ENCODE measurements at regions not wholly inside any gene's neighbourhood (a gene's known extent, or its start where the extent isn't known, plus 50 kb on each side); places are given as distances from the start of the nearest gene placed in this dataset.

GRCh38 chr10:35735412-35735811 lies 93.3 kb upstream of the FZD8 start:
- H3K4me3 ChIP-seq (ENCODE audit: low read depth, low read length): no peak overlapping the region
- H3K27ac ChIP-seq (ENCODE audit: low read depth, low read length): no peak overlapping the region
- H3K36me3 ChIP-seq (ENCODE audit: control insufficient read depth, insufficient read depth, low read length): no peaks in the 10 kb centered on the region
- no peak overlapping the region for H3K9ac ChIP-seq (ENCODE audit: low read length)
- no peaks in the 10 kb centered on the region for H3K27me3 ChIP-seq (ENCODE audit: control insufficient read depth, insufficient read depth, low read length)
- no peaks in the 10 kb centered on the region for H3K4me1 ChIP-seq (ENCODE audit: control insufficient read depth, insufficient read depth, low read length)
- no peaks in the 10 kb centered on the region for H3K9me3 ChIP-seq (ENCODE audit: control insufficient read depth, insufficient read depth, low read depth, low read length)

- no peak overlapping the region for H3K9ac ChIP-seq (ENCODE audit: low read length)
- H3K36me3 ChIP-seq (ENCODE audit: control insufficient read depth, insufficient read depth, low read length): no peaks in the 10 kb centered on the region
- no peaks in the 10 kb centered on the region for H3K27me3 ChIP-seq (ENCODE audit: control insufficient read depth, insufficient read depth, low read length)
Measured at GRCh38 chr10:35731828-35732227, 89.7 kb upstream of the FZD8 start.

GRCh38 chr10:35728341-35728740 lies 86.2 kb upstream of the FZD8 start:
- H3K4me3 ChIP-seq (ENCODE audit: low read depth, low read length): no peak overlapping the region
- H3K9me3 ChIP-seq (ENCODE audit: control insufficient read depth, insufficient read depth, low read depth, low read length): no peaks in the 10 kb centered on the region
- H3K27ac ChIP-seq (ENCODE audit: low read depth, low read length): no peak overlapping the region
- H3K4me1 ChIP-seq (ENCODE audit: control insufficient read depth, insufficient read depth, low read length): no peaks in the 10 kb centered on the region
- H3K27me3 ChIP-seq (ENCODE audit: control insufficient read depth, insufficient read depth, low read length): no peaks in the 10 kb centered on the region
- no peak overlapping the region for H3K9ac ChIP-seq (ENCODE audit: low read length)
- H3K36me3 ChIP-seq (ENCODE audit: control insufficient read depth, insufficient read depth, low read length): no peaks in the 10 kb centered on the region

More at GRCh38 chr10:35731828-35732227, 89.7 kb upstream of the FZD8 start:
- H3K27ac ChIP-seq (ENCODE audit: low read depth, low read length): no peak overlapping the region
- no peaks in the 10 kb centered on the region for H3K4me1 ChIP-seq (ENCODE audit: control insufficient read depth, insufficient read depth, low read length)
- no peak overlapping the region for H3K4me3 ChIP-seq (ENCODE audit: low read depth, low read length)
- no peaks in the 10 kb centered on the region for H3K9me3 ChIP-seq (ENCODE audit: control insufficient read depth, insufficient read depth, low read depth, low read length)

GRCh38 chr10:35726846-35727245 lies 84.8 kb upstream of the FZD8 start:
- Histone ChIP-seq H3K27me3 (ENCODE audit: control insufficient read depth, insufficient read depth, low read length) (no peaks in the 10 kb centered on the region), H3K4me1 (ENCODE audit: control insufficient read depth, insufficient read depth, low read length) (no peaks in the 10 kb centered on the region), H3K4me3 (ENCODE audit: low read depth, low read length) (no peak overlapping the region), H3K9ac (ENCODE audit: low read length) (no peak overlapping the region), H3K9me3 (ENCODE audit: control insufficient read depth, insufficient read depth, low read depth, low read length) (no peaks in the 10 kb centered on the region), H3K36me3 (ENCODE audit: control insufficient read depth, insufficient read depth, low read length) (no peaks in the 10 kb centered on the region), H3K27ac (ENCODE audit: low read depth, low read length) (no peak overlapping the region)

- H3K27me3 ChIP-seq (ENCODE audit: control insufficient read depth, insufficient read depth, low read length): no peaks in the 10 kb centered on the region
- H3K27ac ChIP-seq (ENCODE audit: low read depth, low read length): no peak overlapping the region
- no peaks in the 10 kb centered on the region for H3K4me1 ChIP-seq (ENCODE audit: control insufficient read depth, insufficient read depth, low read length)
- H3K9me3 ChIP-seq (ENCODE audit: control insufficient read depth, insufficient read depth, low read depth, low read length): no peaks in the 10 kb centered on the region
- no peak overlapping the region for H3K4me3 ChIP-seq (ENCODE audit: low read depth, low read length)
- no peak overlapping the region for H3K9ac ChIP-seq (ENCODE audit: low read length)
- H3K36me3 ChIP-seq (ENCODE audit: control insufficient read depth, insufficient read depth, low read length): no peaks in the 10 kb centered on the region
Measured at GRCh38 chr10:35723992-35724391, 81.9 kb upstream of the FZD8 start.

GRCh38 chr10:35723059-35723458 lies 81.0 kb upstream of the FZD8 start:
- Histone ChIP-seq H3K36me3 (ENCODE audit: control insufficient read depth, insufficient read depth, low read length) (no peaks in the 10 kb centered on the region), H3K4me3 (ENCODE audit: low read depth, low read length) (no peak overlapping the region), H3K27ac (ENCODE audit: low read depth, low read length) (no peak overlapping the region), H3K4me1 (ENCODE audit: control insufficient read depth, insufficient read depth, low read length) (no peaks in the 10 kb centered on the region), H3K9me3 (ENCODE audit: control insufficient read depth, insufficient read depth, low read depth, low read length) (no peaks in the 10 kb centered on the region), H3K27me3 (ENCODE audit: control insufficient read depth, insufficient read depth, low read length) (no peaks in the 10 kb centered on the region), H3K9ac (ENCODE audit: low read length) (no peak overlapping the region)

- no peak overlapping the region for H3K4me3 ChIP-seq (ENCODE audit: low read depth, low read length)
- no peaks in the 10 kb centered on the region for H3K27me3 ChIP-seq (ENCODE audit: control insufficient read depth, insufficient read depth, low read length)
- H3K9me3 ChIP-seq (ENCODE audit: control insufficient read depth, insufficient read depth, low read depth, low read length): no peaks in the 10 kb centered on the region
- H3K36me3 ChIP-seq (ENCODE audit: control insufficient read depth, insufficient read depth, low read length): no peaks in the 10 kb centered on the region
- H3K27ac ChIP-seq (ENCODE audit: low read depth, low read length): no peak overlapping the region
- no peak overlapping the region for H3K9ac ChIP-seq (ENCODE audit: low read length)
- no peaks in the 10 kb centered on the region for H3K4me1 ChIP-seq (ENCODE audit: control insufficient read depth, insufficient read depth, low read length)
Measured at GRCh38 chr10:35722636-35723035, 80.5 kb upstream of the FZD8 start.

GRCh38 chr10:35722226-35722625 lies 80.1 kb upstream of the FZD8 start:
- Histone ChIP-seq H3K4me3 (ENCODE audit: low read depth, low read length) (no peak overlapping the region), H3K27ac (ENCODE audit: low read depth, low read length) (no peak overlapping the region), H3K9ac (ENCODE audit: low read length) (no peak overlapping the region), H3K27me3 (ENCODE audit: control insufficient read depth, insufficient read depth, low read length) (no peaks in the 10 kb centered on the region), H3K9me3 (ENCODE audit: control insufficient read depth, insufficient read depth, low read depth, low read length) (no peaks in the 10 kb centered on the region), H3K4me1 (ENCODE audit: control insufficient read depth, insufficient read depth, low read length) (no peaks in the 10 kb centered on the region), H3K36me3 (ENCODE audit: control insufficient read depth, insufficient read depth, low read length) (no peaks in the 10 kb centered on the region)

GRCh38 chr10:35720366-35720765 lies 78.3 kb upstream of the FZD8 start:
- Histone ChIP-seq H3K9me3 (ENCODE audit: control insufficient read depth, insufficient read depth, low read depth, low read length) (no peaks in the 10 kb centered on the region; the same call in 1 of the 2 replicates), H3K27me3 (ENCODE audit: control insufficient read depth, insufficient read depth, low read length) (no peaks in the 10 kb centered on the region), H3K4me3 (ENCODE audit: low read depth, low read length) (no peak overlapping the region), H3K9ac (ENCODE audit: low read length) (no peak overlapping the region), H3K4me1 (ENCODE audit: control insufficient read depth, insufficient read depth, low read length) (no peaks in the 10 kb centered on the region), H3K27ac (ENCODE audit: low read depth, low read length) (no peak overlapping the region), H3K36me3 (ENCODE audit: control insufficient read depth, insufficient read depth, low read length) (no peaks in the 10 kb centered on the region)

GRCh38 chr10:35716776-35717175 lies 74.7 kb upstream of the FZD8 start:
- H3K27ac ChIP-seq (ENCODE audit: low read depth, low read length): no peak overlapping the region
- H3K27me3 ChIP-seq (ENCODE audit: control insufficient read depth, insufficient read depth, low read length): no peaks in the 10 kb centered on the region
- no peaks in the 10 kb centered on the region for H3K36me3 ChIP-seq (ENCODE audit: control insufficient read depth, insufficient read depth, low read length)
- no peak overlapping the region for H3K4me3 ChIP-seq (ENCODE audit: low read depth, low read length)
- peaks cover 7% of the 10 kb centered on the region; the same call in 1 of the 2 replicates for H3K4me1 ChIP-seq (ENCODE audit: control insufficient read depth, insufficient read depth, low read length)
- no peak overlapping the region for H3K9ac ChIP-seq (ENCODE audit: low read length)
- peaks cover 3% of the 10 kb centered on the region; the same call in 1 of the 2 replicates for H3K9me3 ChIP-seq (ENCODE audit: control insufficient read depth, insufficient read depth, low read depth, low read length)

GRCh38 chr10:35712486-35712885 lies 70.4 kb upstream of the FZD8 start:
- Histone ChIP-seq H3K27me3 (ENCODE audit: control insufficient read depth, insufficient read depth, low read length) (no peaks in the 10 kb centered on the region), H3K27ac (ENCODE audit: low read depth, low read length) (no peak overlapping the region), H3K9me3 (ENCODE audit: control insufficient read depth, insufficient read depth, low read depth, low read length) (peaks cover 10% of the 10 kb centered on the region), H3K4me1 (ENCODE audit: control insufficient read depth, insufficient read depth, low read length) (peaks cover 7% of the 10 kb centered on the region; the same call in 1 of the 2 replicates), H3K9ac (ENCODE audit: low read length) (no peak overlapping the region), H3K4me3 (ENCODE audit: low read depth, low read length) (no peak overlapping the region), H3K36me3 (ENCODE audit: control insufficient read depth, insufficient read depth, low read length) (no peaks in the 10 kb centered on the region)

Data from HUES6 (cell line).